DOHH2 (cell line): ENCODE measurements at regions not wholly inside any gene's neighbourhood (a gene's known extent, or its start where the extent isn't known, plus 50 kb on each side); places are given as distances from the start of the nearest gene placed in this dataset.

Source experiments
- H3F3A ChIP-seq: fragments of 200-600 bp; sonication (generic), shearing (Covaris generic); 2 replicates; pipeline ENCODE4 v1.6.0; 2016; ENCODE audit warnings: antibody characterized with exemption, mild to moderate bottlenecking; ENCODE audit not compliant: control insufficient read depth, insufficient read depth
- H3K27ac ChIP-seq: fragments of 200-600 bp; sonication (generic); 2 replicates; pipeline ENCODE4 v1.5.1; 2014; ENCODE audit warnings: low read depth, mild to moderate bottlenecking, low read length, moderate library complexity
- H3K27me3 ChIP-seq: fragments of 200-600 bp; sonication (generic); 2 replicates; pipeline ENCODE4 v1.6.1; 2014; ENCODE audit warnings: mild to moderate bottlenecking, low read length, mixed read lengths; ENCODE audit not compliant: control insufficient read depth
- H3K36me3 ChIP-seq: fragments of 200-600 bp; sonication (generic); 2 replicates; pipeline ENCODE4 v1.6.1; 2014; ENCODE audit warnings: mild to moderate bottlenecking, low read length, moderate library complexity, mixed read lengths; ENCODE audit not compliant: control insufficient read depth
- H3K4me1 ChIP-seq: fragments of 200-600 bp; sonication (generic); 2 replicates; pipeline ENCODE4 v1.6.1; 2014; ENCODE audit warnings: mild to moderate bottlenecking, low read length, mixed read lengths; ENCODE audit not compliant: control insufficient read depth
- H3K4me2 ChIP-seq: fragments of 200-600 bp; sonication (generic); 2 replicates; pipeline ENCODE4 v1.6.0; 2014; ENCODE audit warnings: mild to moderate bottlenecking, low read length, moderate library complexity
- H3K4me3 ChIP-seq: fragments of 200-600 bp; sonication (generic); 2 replicates; pipeline ENCODE4 v1.5.1; 2014; ENCODE audit warnings: mild to moderate bottlenecking, low read length, mixed read lengths
- H3K79me2 ChIP-seq: fragments of 200-600 bp; sonication (generic); 2 replicates; pipeline ENCODE4 v1.6.1; 2014; ENCODE audit warnings: mild to moderate bottlenecking, low read length, mixed read lengths; ENCODE audit not compliant: control insufficient read depth
- H3K9me2 ChIP-seq: fragments of 200-600 bp; sonication (generic); replicated peaks from 2 replicates; pipeline ENCODE4 v1.6.1; 2014; ENCODE audit warnings: mild to moderate bottlenecking, low read length, mixed read lengths; ENCODE audit not compliant: control insufficient read depth
- H3K9me3 ChIP-seq: fragments of 200-600 bp; sonication (generic); 2 replicates; pipeline ENCODE4 v1.6.1; 2014; ENCODE audit warnings: antibody characterized with exemption, low read length, mixed read lengths; ENCODE audit not compliant: control insufficient read depth, insufficient read depth
- H4K20me1 ChIP-seq: fragments of 200-600 bp; sonication (generic); 2 replicates; pipeline ENCODE4 v1.6.0; 2014; ENCODE audit warnings: low read depth, mild to moderate bottlenecking, antibody characterized with exemption, low read length, moderate library complexity; ENCODE audit not compliant: control insufficient read depth, insufficient read depth
- CTCF ChIP-seq: fragments of 200-600 bp; sonication (generic); IDR thresholded peaks from one replicate; pipeline ENCODE4 v1.5.1; 2014; ENCODE audit warnings: antibody characterized with exemption, mild to moderate bottlenecking, low read depth, low read length; ENCODE audit not compliant: poor library complexity, severe bottlenecking
- EZH2phosphoT487 ChIP-seq: fragments of 200-600 bp; sonication (generic); IDR thresholded peaks from 2 replicates; pipeline ENCODE4 v1.6.1; 2017; ENCODE audit warnings: borderline replicate concordance, mild to moderate bottlenecking, antibody characterized with exemption, low read length, moderate library complexity, mixed read lengths

- Histone ChIP-seq H3K27me3 (no peaks in the 10 kb centered on the region), H4K20me1 (no peaks in the 10 kb centered on the region), H3K9me3 (no peaks in the 10 kb centered on the region), H3K4me2 (no peak overlapping the region), H3K79me2 (no peaks in the 10 kb centered on the region), H3F3A (no peaks in the 10 kb centered on the region), H3K4me1 (no peaks in the 10 kb centered on the region), H3K27ac (no peak overlapping the region), H3K36me3 (no peaks in the 10 kb centered on the region), H3K4me3 (no peak overlapping the region), H3K9me2 (no peaks in the 10 kb centered on the region)
- no peak for TF ChIP-seq EZH2phosphoT487
- no peak for TF ChIP-seq CTCF
These were observed 255.3 kb downstream of the NAF1 start for GRCh38 chr4:162911349-162911748.

- Histone ChIP-seq H3K27me3 (no peaks in the 10 kb centered on the region), H3K4me2 (no peak overlapping the region), H3K79me2 (no peaks in the 10 kb centered on the region), H3K9me3 (no peaks in the 10 kb centered on the region), H3K27ac (no peak overlapping the region), H3F3A (no peaks in the 10 kb centered on the region), H4K20me1 (no peaks in the 10 kb centered on the region), H3K36me3 (no peaks in the 10 kb centered on the region), H3K4me1 (no peaks in the 10 kb centered on the region), H3K9me2 (no peaks in the 10 kb centered on the region), H3K4me3 (no peak overlapping the region)
- TF ChIP-seq CTCF (no peak), EZH2phosphoT487 (no peak)
These were observed 256.7 kb downstream of the NAF1 start for GRCh38 chr4:162909952-162910351.

- no peaks in the 10 kb centered on the region for H3K79me2 ChIP-seq
- no peak overlapping the region for H3K27ac ChIP-seq
- no peak overlapping the region for H3K4me3 ChIP-seq
- no peak overlapping the region for H3K4me2 ChIP-seq
- no peaks in the 10 kb centered on the region for H3K9me3 ChIP-seq
- no peaks in the 10 kb centered on the region for H3K9me2 ChIP-seq
- peaks cover 13% of the 10 kb centered on the region for H3K4me1 ChIP-seq
- no peaks in the 10 kb centered on the region for H3K36me3 ChIP-seq
- H4K20me1 ChIP-seq: no peaks in the 10 kb centered on the region
- H3F3A ChIP-seq: no peaks in the 10 kb centered on the region
- H3K27me3 ChIP-seq: no peaks in the 10 kb centered on the region
- TF ChIP-seq EZH2phosphoT487: no peak
- TF ChIP-seq CTCF: no peak
These were observed 272.3 kb downstream of the NAF1 start for GRCh38 chr4:162894387-162894786.
